BJ (cell line): ENCODE measurements at regions not wholly inside any gene's neighbourhood (a gene's known extent, or its start where the extent isn't known, plus 50 kb on each side); places are given as distances from the start of the nearest gene placed in this dataset.

Experiments used
- CTCF ChIA-PET: fragments of 350-600 bp; formaldehyde crosslinking; extraction: SDS; loops from one replicate; lab custom pipeline; 2021; ENCODE audit warnings: antibody characterized with exemption, inconsistent platforms; lab: Yijun Ruan, JAX
- POLR2A ChIA-PET: fragments of 300-600 bp; sonication (Branson Sonifier 250); formaldehyde crosslinking; extraction: SDS; loops from one replicate; lab custom pipeline; 2021; ENCODE audit warnings: antibody characterized with exemption; lab: Charles Lee
- DNase-seq: peaks from one replicate; pipeline ENCODE4 v3.0.0-alpha.2; 2011; ENCODE audit warnings: low read depth
- H3K27me3 ChIP-seq: 2 replicates; pipeline ENCODE4 v1.6.0; 2011; ENCODE audit warnings: low read length; ENCODE audit not compliant: control insufficient read depth, insufficient read depth
- H3K36me3 ChIP-seq: 2 replicates; pipeline ENCODE4 v1.5.1; 2011; ENCODE audit warnings: low read length; ENCODE audit not compliant: control insufficient read depth, insufficient read depth
- H3K4me3 ChIP-seq: 2 replicates; pipeline ENCODE4 v1.5.1; 2011; ENCODE audit warnings: low read depth, mild to moderate bottlenecking, control low read depth, low read length
- CTCF ChIP-seq: IDR thresholded peaks from 2 replicates; pipeline ENCODE4 v1.5.1; 2011; ENCODE audit warnings: low read depth, mild to moderate bottlenecking, control low read depth, inconsistent platforms, low read length, moderate library complexity; ENCODE audit not compliant: insufficient read depth

GRCh38 chr12:92404259-92404894 lies 258.7 kb upstream of the BTG1 start:
- ChIA-PET POLR2A (no interaction called here), CTCF (interaction anchor here (1.3 kb wide), 1 partner anchor 28 kb away, joined by 3 read pairs; no protein-coding TSS in a partner anchor)

GRCh38 chr12:92403210-92404175 lies 257.8 kb upstream of the BTG1 start:
- POLR2A ChIA-PET = no interaction called here
- Histone ChIP-seq H3K36me3 (no peaks in the 10 kb centered on the region), H3K4me3 (no peak overlapping the region), H3K27me3 (no peaks in the 10 kb centered on the region)
- DNase-seq = no peak
- CTCF ChIA-PET = interaction anchor here (0.6 to 1.3 kb wide), 2 partner anchors 24 to 29 kb away, joined by 3 read pairs; no protein-coding TSS in a partner anchor
- TF ChIP-seq CTCF = no peak

More at GRCh38 chr12:92404259-92404894, 258.7 kb upstream of the BTG1 start:
- no peak overlapping the region for H3K4me3 ChIP-seq
- no peaks in the 10 kb centered on the region for H3K27me3 ChIP-seq
- no peaks in the 10 kb centered on the region for H3K36me3 ChIP-seq
- no peak for DNase-seq
- no peak for TF ChIP-seq CTCF

GRCh38 chr12:92402415-92402814 lies 256.8 kb upstream of the BTG1 start:
- ChIA-PET POLR2A (no interaction called here), CTCF (no interaction called here)
- Histone ChIP-seq H3K27me3 (no peaks in the 10 kb centered on the region), H3K36me3 (no peaks in the 10 kb centered on the region), H3K4me3 (no peak overlapping the region)
- TF ChIP-seq CTCF = no peak
- no peak for DNase-seq

GRCh38 chr12:92400006-92400405 lies 254.4 kb upstream of the BTG1 start:
- no peak for DNase-seq
- no peak for TF ChIP-seq CTCF
- POLR2A ChIA-PET = no interaction called here
- Histone ChIP-seq H3K27me3 (no peaks in the 10 kb centered on the region), H3K4me3 (no peak overlapping the region), H3K36me3 (no peaks in the 10 kb centered on the region)
- CTCF ChIA-PET = no interaction called here

- H3K4me3 ChIP-seq = no peak overlapping the region
- ChIA-PET CTCF (no interaction called here), POLR2A (no interaction called here)
- no peak for TF ChIP-seq CTCF
- H3K36me3 ChIP-seq = no peaks in the 10 kb centered on the region
- no peak for DNase-seq
- no peaks in the 10 kb centered on the region for H3K27me3 ChIP-seq
Observed at GRCh38 chr12:92398565-92399309, 253.1 kb upstream of the BTG1 start.
